SH-SY5Y (cell line): ENCODE measurements at regions not wholly inside any gene's neighbourhood (a gene's known extent, or its start where the extent isn't known, plus 50 kb on each side); places are given as distances from the start of the nearest gene placed in this dataset.

ENCODE experiments used
- GATA2 ChIP-seq: IDR thresholded peaks from 2 replicates; pipeline ENCODE4 v1.6.1; 2011; ENCODE audit warnings: mild to moderate bottlenecking, low read depth, low read length
- GATA3 ChIP-seq: IDR thresholded peaks from 2 replicates; pipeline ENCODE4 v1.6.1; 2011; ENCODE audit warnings: low read depth, mild to moderate bottlenecking, low read length, moderate library complexity

DNA sequence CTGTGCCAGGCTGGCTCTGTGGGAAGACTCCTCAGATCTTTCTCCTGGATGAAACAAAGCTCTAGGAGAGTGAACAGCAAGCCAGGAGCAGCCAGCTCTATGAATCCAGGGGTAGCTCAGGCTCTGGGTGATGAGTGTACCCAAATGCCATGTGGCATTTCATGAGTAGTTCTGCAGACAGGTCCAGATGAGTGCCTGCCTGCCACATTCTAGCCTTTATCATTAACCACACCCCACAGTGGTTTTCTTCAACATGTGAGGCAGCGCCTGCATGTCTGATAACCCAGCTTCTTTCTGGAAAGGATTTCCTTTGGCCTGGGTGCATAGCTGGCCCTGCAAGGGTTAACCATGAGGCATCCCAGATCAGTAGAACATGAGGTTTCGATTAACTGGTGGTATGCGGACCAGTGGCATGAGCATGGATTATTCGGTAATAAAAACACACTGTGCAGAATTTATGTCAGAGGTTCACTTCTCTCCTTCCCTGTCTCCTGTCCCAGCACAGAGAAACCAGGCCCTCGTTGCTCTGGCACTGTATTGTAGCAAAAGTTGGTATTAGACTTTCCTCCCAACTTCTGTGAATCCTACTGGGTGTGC lies 381.9 kb upstream of the ZNF462 start:
- TF ChIP-seq GATA2 (no peak), GATA3 (no peak)
